NCI-H2171 (cell line): ENCODE measurements at regions not wholly inside any gene's neighbourhood (a gene's known extent, or its start where the extent isn't known, plus 50 kb on each side); places are given as distances from the start of the nearest gene placed in this dataset.

Experiments
- DNase-seq: peaks from one replicate; lab custom pipeline; 2025; lab: John Stamatoyannopoulos, UW

DNA sequence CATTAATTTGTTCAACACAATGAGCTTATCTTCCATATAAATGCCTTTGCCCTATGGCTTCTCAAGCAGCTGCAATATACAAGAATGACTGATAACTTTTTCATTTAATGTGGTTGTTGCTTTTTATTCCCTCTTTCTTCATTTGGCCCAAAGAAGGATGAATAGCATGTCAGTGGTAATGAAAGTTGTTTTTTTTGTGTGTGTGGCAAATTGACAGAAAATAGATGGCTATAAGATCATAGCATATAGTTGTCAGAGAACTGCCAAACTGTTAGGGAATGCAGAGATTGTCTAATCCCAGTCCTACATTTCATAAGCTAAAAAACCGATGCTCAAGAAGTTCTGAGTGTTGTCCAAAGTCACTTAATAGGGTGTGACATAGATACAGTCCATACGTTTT, 244.3 kb downstream of the ACTR3 start:
- no peak for DNase-seq

GRCh38 chr2:114139542-114139941, 249.7 kb downstream of the ACTR3 start:
- DNase-seq: no peak

GRCh38 chr2:114156366-114157056, 266.6 kb downstream of the ACTR3 start:
- DNase-seq: no peak

DNA sequence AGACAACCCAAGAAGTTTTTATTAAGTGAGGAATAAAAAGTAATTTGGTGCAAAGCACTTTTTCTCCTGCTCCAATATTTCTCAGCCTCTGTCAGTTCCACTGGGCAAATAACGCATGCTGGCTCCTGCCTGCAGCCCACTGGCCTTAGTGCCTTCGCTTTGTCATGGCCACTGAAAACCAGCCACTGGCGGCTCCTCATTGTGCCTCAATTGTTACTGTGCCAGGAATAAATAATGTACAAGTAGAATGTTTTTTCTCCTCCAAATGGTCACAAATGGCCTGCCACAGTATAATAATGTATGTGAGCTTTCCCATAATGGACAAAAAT, 267.1 kb downstream of the ACTR3 start:
- no peak for DNase-seq

GRCh38 chr2:114160263-114160981, 270.5 kb downstream of the ACTR3 start:
- no peak for DNase-seq

DNA sequence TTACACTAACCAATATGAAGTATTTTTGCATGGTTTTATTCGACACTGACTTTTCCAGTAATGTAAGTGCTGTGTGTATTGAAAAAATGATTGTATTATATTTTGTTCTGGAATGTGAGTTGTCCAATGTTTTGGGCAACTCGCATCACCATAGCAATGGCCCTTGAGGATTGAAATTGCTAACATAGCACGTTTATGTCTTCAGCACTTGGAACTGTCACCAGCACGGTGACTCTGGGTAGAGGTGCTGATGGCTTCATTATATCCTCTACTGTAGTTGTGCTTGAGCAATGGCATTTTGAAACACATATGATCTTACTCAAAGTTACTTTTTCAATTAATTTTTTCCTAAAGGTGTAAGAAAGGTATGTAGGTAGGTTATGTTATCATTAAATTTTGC, 271.5 kb downstream of the ACTR3 start:
- DNase-seq: no peak

GRCh38 chr2:114167799-114168198, 274.6 kb upstream of the DPP10 start:
- DNase-seq: no peak

- DNase-seq: no peak
These were observed 272.4 kb upstream of the DPP10 start for GRCh38 chr2:114170070-114170469.

- DNase-seq: no peak
These were observed 266.9 kb upstream of the DPP10 start for GRCh38 chr2:114175507-114175906.

- DNase-seq: no peak
These were observed 256.9 kb upstream of the DPP10 start for GRCh38 chr2:114185501-114185900.

DNA sequence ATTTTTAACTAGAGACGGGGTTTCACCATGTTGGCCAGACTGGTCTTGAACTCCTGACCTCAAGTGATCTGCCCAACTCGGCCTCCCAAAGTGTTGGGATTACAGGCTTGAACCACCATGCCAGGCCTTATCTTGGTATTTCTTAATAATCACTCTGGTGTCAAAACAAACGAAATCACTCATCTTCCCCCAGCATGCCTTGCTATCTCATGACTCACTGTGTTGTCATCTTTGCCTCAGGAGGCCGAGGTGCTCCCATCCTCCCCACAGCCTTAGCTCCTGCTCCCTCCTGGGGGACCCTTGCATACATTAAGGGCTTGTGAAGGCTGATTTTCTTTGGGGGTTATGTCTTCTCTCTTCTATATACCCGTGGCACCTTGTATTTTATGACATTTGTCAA, 250.1 kb upstream of the DPP10 start:
- no peak for DNase-seq

DNA sequence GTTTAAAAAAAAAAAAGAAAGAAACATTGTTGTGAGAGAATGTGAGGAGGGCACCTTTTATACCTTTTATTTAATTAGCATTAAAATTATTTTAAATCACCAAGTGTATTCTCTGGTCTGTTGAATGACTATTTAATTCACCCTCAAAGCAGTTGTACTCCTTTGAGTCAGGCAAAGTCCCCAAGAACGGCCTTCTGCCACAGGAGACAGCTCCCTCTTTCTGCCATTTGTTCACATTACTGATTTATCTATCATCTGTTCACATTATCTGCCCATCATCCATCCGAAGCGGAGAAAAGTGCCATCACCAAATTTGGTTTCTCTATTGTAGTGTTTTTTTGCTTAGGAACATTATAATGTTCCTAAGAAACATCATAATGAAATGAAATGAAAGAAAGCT, 240.7 kb upstream of the DPP10 start:
- no peak for DNase-seq

DNA sequence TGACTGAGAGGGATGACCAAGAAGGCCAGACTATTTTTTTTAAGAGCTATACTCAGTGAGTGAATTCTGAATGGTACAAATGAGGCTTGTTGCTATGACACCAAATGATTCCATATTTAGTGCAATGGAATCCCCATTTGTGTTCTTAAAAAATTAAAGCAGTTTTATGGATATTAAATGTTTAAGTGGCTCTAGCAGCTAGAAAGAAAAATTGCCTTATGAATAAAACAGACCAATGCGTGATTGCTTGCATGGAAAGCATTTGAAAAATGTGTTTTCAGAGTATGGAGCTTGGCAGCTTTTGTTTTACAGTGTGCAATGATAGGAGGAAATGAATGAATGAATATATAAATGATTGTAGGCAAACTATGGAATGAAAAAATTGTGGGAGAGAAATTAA, 238.8 kb upstream of the DPP10 start:
- no peak for DNase-seq

- no peak for DNase-seq
These were observed 228.6 kb upstream of the DPP10 start for GRCh38 chr2:114213808-114214207.

DNA sequence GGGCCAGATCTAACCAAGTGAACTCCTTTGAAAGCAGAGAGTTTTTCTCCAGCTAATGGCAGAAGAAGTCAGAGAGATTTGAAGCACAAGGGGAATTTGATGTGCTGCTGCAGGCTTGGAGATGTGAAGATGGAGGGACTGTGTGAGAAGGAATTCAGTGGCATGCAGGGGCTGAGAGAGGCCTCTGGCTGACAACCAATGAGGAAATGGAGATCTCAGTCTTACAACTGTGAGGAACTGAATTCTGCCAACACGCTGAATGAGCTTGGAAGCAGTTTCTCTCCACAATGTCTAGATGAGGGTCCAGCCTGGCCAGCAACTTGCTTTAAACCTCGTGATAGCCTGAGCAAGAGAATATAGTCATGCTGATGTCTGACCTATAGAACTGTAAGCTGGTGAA, 224.1 kb upstream of the DPP10 start:
- DNase-seq: no peak

- no peak for DNase-seq
These were observed 223.0 kb upstream of the DPP10 start for GRCh38 chr2:114219456-114219855.

DNA sequence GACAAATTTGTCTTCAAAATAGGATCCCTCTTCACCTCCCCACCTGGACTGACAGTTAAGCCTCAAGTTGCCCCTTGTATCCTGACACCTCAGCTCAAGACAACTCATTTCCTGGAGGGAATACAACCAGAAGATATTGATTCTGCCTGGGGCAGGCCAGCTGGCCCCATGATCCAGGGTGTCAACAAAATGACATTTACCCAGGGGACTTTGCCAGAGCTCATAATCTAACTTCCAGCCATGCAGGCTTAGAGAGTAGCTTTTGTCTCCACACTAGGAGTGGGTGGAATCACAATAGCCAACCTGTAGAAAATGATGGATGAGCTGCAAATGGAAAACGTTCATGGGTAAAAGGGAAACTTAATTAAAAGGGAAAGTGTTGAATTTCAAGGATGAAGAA, 220.1 kb upstream of the DPP10 start:
- no peak for DNase-seq

DNA sequence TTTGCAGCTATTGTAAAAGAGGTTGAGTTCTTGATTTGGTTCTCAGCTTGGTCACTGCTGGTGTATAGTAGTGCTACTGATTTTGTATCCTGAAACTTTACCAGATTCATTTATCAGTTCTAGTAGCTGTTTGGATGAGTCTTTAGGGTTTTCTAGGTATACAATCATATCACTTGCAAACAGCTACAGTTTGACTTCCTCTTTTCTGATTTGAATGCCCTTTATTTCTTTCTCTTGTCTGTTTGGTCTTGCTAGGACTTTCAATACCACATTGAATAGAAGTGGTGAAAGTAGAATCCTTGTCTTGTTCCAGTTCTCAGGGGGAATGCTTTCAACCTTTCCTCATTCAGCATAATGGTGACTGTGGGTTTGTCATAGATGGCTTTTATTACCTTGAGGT, 210.5 kb upstream of the DPP10 start:
- no peak for DNase-seq

DNA sequence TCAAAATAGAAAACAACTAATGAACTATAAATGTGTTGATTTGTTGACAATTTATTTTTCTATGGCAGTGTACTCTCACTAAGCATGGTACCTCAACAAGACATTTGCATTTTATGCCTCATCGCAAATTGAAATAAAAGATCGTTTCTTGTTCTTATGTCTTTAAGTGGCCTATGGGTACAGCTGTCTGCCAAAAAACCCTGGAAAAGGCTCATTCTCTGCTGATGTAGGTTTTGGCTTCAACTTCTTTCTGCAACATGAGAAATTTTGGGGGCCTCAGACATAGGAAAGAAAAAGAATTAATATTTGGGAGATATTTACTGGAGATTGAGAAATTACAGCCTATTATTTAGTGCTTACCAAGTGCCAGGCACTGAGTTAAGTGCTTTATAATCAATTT, 205.1 kb upstream of the DPP10 start:
- DNase-seq: no peak

DNA sequence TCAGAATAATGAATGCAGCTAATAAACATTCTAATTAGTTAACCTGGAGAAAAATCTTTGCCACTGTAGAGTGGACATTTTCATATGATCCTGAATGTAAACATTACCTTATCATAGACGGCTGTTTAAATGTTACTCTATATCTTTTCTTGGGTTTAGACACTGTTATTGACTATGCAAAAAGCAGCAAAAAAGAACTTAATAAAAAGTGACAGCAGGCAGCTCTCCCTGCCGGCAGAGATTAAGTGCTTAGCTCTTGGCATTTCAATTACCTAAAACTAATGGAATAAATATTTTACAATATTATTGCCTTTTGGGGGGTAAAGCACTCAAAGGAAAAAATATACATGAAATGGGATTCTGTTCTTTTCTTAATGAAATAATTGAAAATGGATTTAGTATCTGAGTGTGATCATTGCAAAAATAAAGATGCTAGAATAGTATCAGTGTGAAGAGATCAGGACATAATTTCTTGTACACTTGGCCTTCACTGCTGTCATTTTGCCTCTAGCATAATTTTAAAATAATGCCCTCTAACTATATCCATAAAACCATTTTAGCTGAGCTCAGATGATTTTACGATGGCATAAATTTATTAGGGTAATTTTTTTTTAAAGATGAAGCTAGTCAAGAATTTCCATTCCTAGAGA, 203.4 kb upstream of the DPP10 start:
- DNase-seq: no peak

DNA sequence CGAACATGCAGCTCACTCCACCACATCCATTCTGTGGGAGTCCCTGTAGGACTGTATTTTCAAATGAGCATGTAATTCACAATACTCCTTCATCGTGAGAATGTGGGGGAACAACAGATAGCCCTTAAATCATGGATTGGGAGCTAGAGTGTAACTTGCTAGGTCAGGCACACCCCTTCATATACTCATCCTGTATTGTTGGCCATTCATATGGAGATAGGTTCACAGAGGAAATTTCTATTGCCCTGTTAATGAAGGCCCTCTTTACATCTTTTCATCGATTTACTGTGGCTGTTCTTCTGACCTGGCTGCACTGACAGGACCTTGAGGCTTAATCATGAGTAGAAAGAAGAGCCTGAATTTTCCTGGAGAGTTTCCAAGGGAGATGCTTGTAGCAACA, 193.8 kb upstream of the DPP10 start:
- no peak for DNase-seq

- no peak for DNase-seq
These were observed 189.7 kb upstream of the DPP10 start for GRCh38 chr2:114252713-114253112.

DNA sequence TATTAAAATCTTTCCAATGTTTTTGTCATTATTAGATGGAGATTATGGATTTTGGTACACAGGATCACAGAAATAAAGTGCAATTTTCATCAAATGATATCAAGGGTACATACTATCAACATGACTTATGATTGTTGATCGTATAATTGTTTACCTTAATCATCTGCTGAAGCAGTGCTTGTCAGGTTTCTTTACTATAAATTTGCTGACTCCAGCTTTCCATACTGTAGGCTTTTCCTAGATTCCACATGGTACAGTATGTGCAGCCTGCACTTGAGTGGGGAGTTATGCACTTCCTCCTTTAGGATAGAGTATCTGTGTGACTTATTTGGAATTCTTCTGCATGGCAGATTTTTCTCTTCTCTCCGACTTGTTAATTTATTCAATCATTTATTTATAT, 187.6 kb upstream of the DPP10 start:
- DNase-seq: no peak

DNA sequence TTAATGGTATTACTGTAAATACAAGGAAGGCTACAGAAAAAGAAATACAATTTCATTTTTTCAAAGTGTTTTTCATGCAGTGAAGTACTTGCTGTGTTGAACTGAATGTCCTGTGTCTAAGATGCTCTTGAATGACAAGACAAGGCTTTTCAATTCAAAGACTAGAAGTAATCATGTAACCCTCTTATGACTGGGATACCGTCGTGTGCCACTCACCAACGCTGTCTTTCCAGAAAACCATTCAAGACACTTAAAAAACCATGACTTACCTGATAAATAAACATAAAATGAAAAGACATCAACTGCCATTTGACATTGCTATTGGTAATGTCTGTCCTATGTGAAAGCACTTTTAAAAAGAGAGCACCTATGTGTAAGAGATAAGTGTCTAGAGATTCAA, 183.1 kb upstream of the DPP10 start:
- DNase-seq: no peak
